Keratinocyte (primary cell): ENCODE measurements at regions not wholly inside any gene's neighbourhood (a gene's known extent, or its start where the extent isn't known, plus 50 kb on each side); places are given as distances from the start of the nearest gene placed in this dataset.

Source experiments
- CTCF ChIP-seq, 3 experiments: IDR thresholded peaks in 1 of 3; conservative IDR thresholded peaks in 1 of 3; optimal IDR thresholded peaks in 1 of 3; 2 replicates in 2 of 3; 3 replicates in 1 of 3; pipeline versions ENCODE3 to v1.5.1; 2011; ENCODE audit warnings: low read length in 3 of 3, mild to moderate bottlenecking in 3 of 3, moderate library complexity in 2 of 3, control low read depth in 1 of 3, inconsistent platforms in 1 of 3; ENCODE audit not compliant: insufficient read depth in 2 of 3; ENCODE audit errors: extremely low read depth in 1 of 3
- EZH2 ChIP-seq: IDR thresholded peaks from one replicate; pipeline ENCODE4 v1.6.1; 2012; ENCODE audit warnings: inconsistent platforms, mild to moderate bottlenecking, low read length, moderate library complexity

- TF ChIP-seq CTCF (optimal IDR thresholded peaks at IDR 0.05 in 1 of 3, IDR thresholded peaks at IDR 0.05 in 1 of 3, conservative IDR thresholded peaks at IDR 0.05 in 1 of 3; ENCODE audit: extremely low read depth in 1 of 3, insufficient read depth in 2 of 3, low read length in 3 of 3), result no peak
- TF ChIP-seq EZH2, result no peak
Measured at GRCh38 chr2:185372188-185372587, 366.4 kb upstream of the FSIP2 start.
